DMS114 treated with DMSO at 0.1 percent for 48 hours (cell line): ENCODE measurements at regions not wholly inside any gene's neighbourhood (a gene's known extent, or its start where the extent isn't known, plus 50 kb on each side); places are given as distances from the start of the nearest gene placed in this dataset.
A peak's percentile ranks its signal among the peaks of the same experiment; 100 is the strongest.

Source experiments
- DNase-seq: peaks from one replicate; lab custom pipeline; 2025; ENCODE audit not compliant: unreplicated experiment; lab: John Stamatoyannopoulos, UW

- no peak for DNase-seq
These were observed 183.2 kb upstream of the LYZL1 start for GRCh38 chr10:29105516-29106215.

- DNase-seq = no peak
These were observed 182.6 kb upstream of the LYZL1 start for GRCh38 chr10:29106287-29106686.

DNA sequence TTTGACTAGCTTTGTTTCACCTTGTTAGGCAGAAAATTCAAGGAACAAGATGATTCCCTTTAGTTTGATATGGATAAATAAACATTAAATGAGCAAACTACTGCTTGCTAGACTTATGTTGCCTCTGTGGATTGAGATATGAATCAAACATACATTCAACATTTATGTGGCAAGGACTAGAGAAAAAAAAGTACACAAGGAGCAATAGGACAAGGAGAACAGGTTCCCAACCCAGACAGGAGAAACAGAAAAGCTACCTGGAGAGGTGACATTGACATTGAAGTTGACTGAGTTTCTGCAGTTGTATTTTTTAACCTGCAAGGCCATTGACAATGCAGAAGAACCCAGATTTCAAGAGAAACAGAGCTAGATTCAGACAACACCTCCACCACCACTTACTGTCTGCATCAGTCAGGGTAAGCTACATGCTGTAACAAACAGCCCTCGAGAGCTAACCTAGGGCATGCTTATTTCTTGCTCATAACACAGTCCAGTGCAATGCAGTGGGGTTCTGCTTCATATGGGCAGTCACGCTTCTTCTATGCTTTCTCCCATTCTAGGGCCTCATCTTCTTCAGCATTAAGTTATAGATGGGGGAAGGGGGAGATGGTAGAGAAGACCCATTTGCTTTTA, 180.9 kb upstream of the LYZL1 start:
- no peak for DNase-seq

DNA sequence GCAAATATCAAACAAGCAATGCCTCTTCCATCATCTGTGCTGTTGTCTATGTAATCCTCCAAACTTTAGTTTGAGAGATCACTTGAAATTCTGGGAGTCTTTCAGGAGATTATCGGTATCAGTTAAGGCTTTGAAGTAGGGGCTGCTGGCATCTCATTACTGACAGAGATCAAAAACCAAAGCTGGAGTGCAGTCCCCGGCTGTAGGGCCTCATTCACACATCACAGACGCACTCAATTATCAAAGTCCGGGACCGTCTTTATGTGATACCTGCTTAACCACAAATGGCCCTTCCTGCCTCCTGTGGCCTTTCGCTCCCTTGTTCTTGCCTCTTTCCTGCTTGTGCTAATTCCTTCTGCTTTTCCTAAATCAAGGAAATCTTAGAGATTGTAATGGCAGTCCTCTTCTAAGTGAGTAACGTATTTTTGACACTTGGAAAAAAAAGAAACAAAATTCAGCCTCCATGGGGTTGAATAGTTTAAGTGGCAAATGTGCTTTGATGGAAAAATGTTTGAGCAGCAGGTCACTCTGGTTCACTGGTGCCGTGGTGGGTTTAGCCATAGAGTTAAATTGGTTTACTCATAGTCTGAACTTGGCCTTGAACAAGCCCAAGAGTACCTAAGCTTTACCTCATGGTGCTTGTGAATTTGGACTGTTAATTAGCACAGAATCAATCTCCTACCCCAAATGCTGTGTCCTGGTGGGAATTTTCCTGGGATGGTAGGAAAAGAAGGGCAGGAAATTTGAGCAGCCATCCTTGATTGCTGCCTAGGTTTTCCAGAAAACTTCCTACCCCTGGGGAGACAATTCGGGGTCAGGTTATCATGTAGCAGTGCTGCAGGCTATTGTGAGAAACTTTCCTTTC, 178.9 kb upstream of the LYZL1 start:
- no peak for DNase-seq

DNA sequence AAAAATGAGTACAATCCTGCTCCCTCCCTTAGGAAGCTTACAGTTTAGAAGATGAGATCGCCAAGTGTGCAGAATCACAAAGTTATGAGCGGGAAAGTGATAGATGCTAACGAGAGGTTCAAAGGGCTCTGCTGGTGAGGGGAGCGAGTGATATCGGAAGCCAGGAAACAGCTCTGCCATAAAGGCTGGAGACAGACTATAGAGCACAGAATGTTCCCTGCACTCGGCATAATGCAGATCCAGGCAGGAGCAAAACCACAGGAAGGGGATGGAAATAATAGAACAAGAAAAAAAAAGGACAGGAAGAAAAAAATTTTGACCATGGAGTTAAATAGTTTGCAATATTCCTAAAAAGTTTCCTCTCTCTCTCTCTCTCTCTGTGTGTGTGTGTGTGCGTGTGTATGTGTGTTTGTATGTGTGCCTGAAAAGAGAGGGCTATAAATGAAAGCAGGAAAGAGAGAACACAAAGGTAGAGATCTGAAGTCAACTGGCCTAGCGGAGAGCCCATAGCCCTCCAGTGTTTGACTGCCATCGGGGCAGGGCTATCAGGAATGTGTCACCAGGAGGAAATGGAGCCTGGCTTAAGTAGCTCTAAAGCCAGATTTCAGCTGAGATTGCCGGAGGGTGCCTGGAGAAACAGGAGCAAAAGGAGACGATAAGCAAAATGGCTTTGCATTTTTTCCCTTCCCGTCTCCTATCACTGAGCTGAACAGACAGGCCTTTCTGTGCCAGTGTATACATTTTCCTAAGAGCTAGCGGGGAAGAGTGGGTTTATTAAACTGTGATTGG, 175.8 kb upstream of the LYZL1 start:
- no peak for DNase-seq

GRCh38 chr10:29113616-29113945, 175.3 kb upstream of the LYZL1 start:
- no peak for DNase-seq

DNA sequence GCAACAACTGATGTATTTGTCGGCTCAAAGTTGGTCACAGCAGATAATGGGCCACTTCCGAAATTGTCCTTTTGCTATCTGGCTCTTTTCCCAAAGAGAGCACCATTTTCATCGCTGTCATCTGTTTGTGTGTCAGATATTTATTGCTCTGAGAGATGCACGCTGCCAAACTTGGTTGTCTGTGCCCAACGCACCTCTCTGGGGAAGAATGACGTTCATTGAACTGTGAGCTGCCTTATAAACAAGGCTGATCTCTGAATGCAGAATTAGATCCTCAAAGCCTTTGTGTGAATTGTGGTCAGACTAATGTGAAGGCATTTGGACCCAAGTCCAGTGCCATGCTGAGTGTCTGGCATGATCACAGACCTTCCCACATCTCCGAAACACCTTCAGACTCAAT, 174.7 kb upstream of the LYZL1 start:
- no peak for DNase-seq

GRCh38 chr10:29117781-29118180, 171.1 kb upstream of the LYZL1 start:
- no peak for DNase-seq

DNA sequence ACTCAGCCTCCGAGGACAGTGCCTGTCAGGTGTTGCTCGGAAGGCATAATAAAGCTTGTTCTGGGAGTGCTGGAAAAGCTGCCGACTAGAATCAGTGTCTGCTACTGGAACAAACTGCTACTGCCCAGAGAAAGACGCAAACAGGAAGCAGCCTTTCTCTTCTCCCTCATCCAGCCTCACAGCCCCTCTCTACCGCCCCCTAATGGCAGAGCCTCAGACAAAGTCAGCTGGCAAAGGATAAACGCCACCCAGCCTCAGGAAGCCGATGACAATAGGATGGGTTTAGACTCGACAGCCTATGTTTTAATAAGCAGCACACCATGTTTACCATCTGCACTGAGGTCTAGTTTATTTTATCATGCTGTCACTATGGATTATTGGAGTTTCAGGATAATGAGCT, 169.5 kb upstream of the LYZL1 start:
- no peak for DNase-seq

GRCh38 chr10:29120216-29120615, 168.7 kb upstream of the LYZL1 start:
- DNase-seq = no peak

- DNase-seq = no peak
These were observed 164.0 kb upstream of the LYZL1 start for GRCh38 chr10:29124864-29125263.

- DNase-seq = no peak
These were observed 161.7 kb upstream of the LYZL1 start for GRCh38 chr10:29127037-29127700.

DNA sequence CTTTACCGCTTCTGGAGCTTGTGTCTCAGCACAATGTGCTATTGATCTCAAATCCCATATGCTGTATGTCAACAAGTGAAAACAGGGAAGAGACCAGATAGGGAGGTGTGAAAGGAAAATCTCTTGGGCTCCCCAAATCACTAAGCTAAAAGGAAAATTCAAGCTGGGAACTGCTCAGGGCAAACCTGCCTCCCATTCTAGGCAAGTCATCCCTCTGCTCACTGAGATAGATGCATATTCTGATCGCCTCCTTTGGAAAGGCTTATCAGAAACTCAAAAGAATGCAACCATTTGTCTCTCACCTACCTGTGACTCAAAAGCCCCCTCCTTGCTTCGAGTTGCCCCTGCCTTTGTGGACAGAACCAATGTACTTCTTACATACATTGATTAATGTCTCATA, 161.1 kb upstream of the LYZL1 start:
- no peak for DNase-seq

- DNase-seq = peak; percentile 36
These were observed 158.6 kb upstream of the LYZL1 start for GRCh38 chr10:29130190-29130673.

- no peak for DNase-seq
These were observed 156.8 kb upstream of the LYZL1 start for GRCh38 chr10:29131952-29132547.

DNA sequence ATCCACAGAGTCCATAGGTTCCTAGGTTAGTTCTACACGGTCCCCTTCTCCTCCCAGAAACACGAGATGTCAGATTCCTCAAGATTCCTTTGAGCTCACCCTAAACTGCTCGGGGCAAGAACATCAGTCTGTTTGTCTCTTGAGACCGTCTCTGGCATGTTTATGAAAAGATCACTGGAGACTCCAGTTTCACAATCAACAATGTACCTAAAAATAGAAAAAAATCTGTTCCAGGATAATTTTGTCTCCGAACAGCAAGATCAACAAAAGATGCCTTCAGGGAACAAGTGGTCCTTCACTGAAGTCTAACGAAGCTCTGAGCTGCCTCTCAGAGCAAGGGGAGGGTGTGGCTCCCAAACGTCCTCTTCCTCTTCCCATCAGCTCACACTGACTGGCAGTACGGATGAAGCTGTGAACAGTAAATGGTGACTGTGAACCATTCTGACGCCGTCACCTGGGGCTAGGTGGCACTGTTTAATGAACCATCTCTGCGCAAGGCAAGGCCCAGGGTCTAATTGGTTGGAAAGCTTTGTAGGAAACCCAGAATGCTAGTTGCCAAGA, 156.2 kb upstream of the LYZL1 start:
- DNase-seq = no peak

DNA sequence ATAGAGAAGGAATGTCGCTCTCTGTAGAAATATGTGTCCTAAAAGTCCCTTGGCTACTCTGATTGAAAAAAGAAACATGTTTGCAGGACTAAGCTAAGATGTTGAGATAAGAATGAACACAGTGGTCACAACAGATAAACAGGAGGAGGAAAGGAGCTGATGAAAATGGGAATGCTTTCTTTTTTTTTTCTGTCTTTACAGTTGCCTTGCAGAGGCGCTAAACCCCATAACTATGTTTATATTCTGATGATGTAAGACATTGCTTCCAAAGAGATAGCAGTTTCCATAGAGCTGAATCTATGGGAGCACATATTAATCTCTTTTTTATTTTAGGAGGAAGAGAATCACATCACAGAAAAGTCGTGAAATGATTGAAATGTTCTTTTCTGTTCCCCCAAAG, 153.5 kb upstream of the LYZL1 start:
- DNase-seq = no peak

- no peak for DNase-seq
These were observed 152.5 kb upstream of the LYZL1 start for GRCh38 chr10:29136411-29136810.

- DNase-seq = no peak
These were observed 148.7 kb upstream of the LYZL1 start for GRCh38 chr10:29140151-29140550.

DNA sequence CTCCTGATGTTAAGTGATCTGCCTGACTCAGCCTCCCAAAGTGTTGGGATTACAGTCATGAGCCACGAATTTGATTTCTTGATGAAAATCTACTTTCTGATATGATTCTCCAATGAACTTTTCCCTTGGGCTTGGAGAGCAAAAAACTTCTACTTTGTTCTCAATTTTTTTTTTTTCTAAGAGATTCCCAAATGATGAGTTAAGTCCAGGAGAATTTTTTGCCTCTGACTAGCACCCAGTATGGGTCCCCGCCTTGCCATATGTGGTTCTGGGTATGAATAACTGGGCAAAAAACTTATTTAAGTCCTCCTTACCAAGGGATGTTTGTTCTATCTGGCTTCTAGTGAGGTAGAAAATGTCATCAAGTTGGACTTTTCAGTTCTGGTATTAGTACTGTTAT, 147.9 kb upstream of the LYZL1 start:
- no peak for DNase-seq
